Ovary (tissue), 3 donors: ENCODE measurements at regions not wholly inside any gene's neighbourhood (a gene's known extent, or its start where the extent isn't known, plus 50 kb on each side); places are given as distances from the start of the nearest gene placed in this dataset.

Experiments
- EP300 ChIP-seq: sonication (generic); formaldehyde crosslinking; IDR thresholded peaks from one replicate; pipeline ENCODE4 v1.6.1; 2017; ENCODE audit warnings: antibody characterized with exemption
- POLR2A ChIP-seq: fragments of 450-650 bp; IDR thresholded peaks from one replicate; pipeline ENCODE4 v1.6.1; 2017; ENCODE audit warnings: antibody characterized with exemption, mild to moderate bottlenecking, moderate library complexity
- TF ChIP-seq, protein P1 (sequence below), 3 donors: fragments of 450-650 bp in 2 of 3; fragments of 200-600 bp in 1 of 3; IDR thresholded peaks; one replicate each; pipeline versions ENCODE4 v1.5.1 to v1.8.0; 2016 to 2022; ENCODE audit warnings: antibody characterized with exemption in 3 of 3, mild to moderate bottlenecking in 1 of 3
- donor health status: DM: no; HTN: no; CAD: no.

DNA sequence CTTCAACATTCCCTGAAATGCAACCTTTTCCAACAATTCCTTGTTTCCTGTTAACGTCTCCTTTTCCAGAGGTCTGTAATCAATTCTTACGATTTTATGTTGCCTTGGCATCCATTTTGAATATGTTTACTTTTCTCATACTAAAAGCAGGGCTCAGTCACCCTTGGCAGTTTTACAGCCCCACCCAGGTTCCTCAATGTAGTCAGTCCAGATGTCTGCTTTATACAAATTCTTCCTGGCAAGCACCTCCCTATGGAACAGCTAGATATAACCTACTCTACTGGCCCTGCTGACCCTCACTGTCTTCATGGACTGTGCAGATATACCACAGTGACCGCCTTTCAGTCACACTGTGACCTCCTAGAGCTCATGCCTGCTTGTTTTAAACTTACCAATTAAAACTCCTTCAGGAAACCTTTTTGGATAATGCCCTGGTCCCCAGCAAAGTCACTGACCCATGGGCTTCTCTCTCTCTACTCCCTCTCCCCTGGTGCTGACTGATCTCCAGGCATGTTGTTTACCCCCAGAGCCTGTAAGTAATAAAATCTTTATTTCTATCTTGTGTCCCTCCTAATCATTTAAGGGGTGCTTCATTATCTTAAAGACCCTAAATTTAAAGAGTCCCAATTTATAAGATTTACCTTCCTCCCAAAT, 147.1 kb upstream of the STEAP1 start:
- TF ChIP-seq, protein P1, sequence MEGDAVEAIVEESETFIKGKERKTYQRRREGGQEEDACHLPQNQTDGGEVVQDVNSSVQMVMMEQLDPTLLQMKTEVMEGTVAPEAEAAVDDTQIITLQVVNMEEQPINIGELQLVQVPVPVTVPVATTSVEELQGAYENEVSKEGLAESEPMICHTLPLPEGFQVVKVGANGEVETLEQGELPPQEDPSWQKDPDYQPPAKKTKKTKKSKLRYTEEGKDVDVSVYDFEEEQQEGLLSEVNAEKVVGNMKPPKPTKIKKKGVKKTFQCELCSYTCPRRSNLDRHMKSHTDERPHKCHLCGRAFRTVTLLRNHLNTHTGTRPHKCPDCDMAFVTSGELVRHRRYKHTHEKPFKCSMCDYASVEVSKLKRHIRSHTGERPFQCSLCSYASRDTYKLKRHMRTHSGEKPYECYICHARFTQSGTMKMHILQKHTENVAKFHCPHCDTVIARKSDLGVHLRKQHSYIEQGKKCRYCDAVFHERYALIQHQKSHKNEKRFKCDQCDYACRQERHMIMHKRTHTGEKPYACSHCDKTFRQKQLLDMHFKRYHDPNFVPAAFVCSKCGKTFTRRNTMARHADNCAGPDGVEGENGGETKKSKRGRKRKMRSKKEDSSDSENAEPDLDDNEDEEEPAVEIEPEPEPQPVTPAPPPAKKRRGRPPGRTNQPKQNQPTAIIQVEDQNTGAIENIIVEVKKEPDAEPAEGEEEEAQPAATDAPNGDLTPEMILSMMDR (IDR thresholded peaks at IDR 0.05), result no peak
- TF ChIP-seq POLR2A (no peak), EP300 (no peak)
